HUDEP-2 (cell line): ENCODE measurements at regions not wholly inside any gene's neighbourhood (a gene's known extent, or its start where the extent isn't known, plus 50 kb on each side); places are given as distances from the start of the nearest gene placed in this dataset.
"Not testable (repeated sequence)": the region's sequence is repeated elsewhere in the genome, so short reads cannot be mapped to it uniquely, and the experiment has no call there.

Source experiments
- DNase-seq, 76 experiments: peaks; one replicate each; lab custom pipeline; 2025; ENCODE audit not compliant: unreplicated experiment in 76 of 76; lab: John Stamatoyannopoulos, UW

DNA sequence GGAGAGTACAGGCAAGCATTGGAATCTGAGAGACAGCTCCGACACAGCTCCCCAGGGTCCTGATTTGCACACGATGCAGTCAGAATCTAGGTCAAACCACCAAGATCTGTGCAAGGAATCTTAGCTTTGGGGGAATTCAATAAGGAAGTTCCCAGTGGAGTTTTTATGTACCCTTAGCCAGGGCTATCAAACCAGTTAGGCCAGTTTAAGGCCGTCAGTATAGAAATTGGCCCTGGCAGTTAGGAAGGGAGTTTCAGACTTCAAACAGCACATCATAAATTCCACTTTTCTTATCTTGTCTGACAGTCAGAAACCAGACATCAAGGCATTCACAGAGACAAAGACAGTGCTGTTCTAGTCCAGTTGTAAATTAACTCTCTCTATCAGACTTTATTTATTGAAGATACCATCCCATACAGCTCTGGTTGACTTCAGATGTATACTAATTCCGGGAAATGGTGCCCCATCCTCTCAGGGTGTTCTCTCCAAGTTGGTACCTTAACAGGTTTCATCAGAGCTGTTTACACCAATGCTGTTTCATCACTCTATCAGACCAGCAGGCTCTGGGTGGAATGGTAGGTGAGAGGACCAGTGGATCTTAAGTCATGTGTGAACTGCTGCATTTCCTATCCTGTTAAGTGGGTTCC lies 157.5 kb upstream of the ATF7IP start:
- no peak for DNase-seq

DNA sequence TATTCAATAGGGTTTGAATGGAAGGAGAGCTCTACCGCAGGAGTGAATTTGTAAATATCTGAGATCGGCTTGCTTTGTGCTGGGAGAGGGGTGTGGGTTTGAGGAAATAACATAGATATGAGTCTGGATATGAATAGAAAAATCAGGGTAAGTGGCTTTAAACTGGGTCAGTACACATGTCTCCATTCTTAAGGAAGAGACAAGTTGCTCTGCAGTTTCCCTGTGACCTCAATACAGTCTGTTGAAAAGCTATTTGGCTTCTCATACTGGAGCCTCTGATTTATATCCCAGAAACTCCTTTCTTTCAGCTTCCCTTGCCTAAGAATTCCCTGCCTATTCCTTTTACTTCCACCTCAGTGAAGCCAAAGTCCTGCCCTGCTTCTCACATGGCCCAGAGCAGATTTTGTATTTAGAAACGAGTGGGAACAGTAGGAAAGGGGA lies 153.5 kb upstream of the ATF7IP start:
- DNase-seq = no peak

DNA sequence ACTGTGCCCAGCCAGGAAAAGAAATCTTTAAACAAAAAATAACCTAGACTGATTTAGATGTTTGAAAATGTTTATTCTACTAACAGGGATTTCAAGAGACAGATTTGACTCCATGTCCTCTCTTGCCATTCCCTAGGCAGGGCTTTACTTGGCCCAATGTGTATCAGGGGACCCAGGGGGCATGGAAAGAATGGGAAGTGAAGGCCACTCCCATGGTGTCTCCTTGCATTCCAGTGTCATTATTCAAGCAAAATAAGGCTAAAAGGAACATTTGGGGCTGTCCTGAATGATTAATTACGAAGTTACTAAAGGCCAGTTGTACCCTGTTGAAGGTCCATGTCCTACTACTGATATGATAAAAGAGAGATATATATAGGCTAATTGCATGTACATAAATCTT lies 151.9 kb upstream of the ATF7IP start:
- no peak for DNase-seq

DNA sequence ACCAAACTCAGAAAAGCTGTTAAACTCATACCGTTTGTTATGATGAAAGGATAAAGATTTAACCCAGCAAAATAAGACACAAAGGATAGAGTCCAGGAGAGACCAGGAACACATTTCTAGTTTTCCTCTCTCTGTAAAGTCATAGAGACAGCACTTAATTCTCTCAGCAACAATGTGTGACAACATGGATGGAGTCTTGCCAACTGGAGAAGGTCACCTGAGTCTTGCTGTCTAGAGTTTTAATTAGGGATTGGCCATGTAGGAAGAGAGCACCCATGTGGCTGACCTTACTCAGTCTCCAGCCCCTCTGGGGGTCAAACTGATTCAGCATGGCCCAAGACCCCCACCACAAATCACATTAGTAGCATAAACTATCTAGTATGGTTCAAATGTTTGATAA lies 151.0 kb upstream of the ATF7IP start:
- DNase-seq = no peak

DNA sequence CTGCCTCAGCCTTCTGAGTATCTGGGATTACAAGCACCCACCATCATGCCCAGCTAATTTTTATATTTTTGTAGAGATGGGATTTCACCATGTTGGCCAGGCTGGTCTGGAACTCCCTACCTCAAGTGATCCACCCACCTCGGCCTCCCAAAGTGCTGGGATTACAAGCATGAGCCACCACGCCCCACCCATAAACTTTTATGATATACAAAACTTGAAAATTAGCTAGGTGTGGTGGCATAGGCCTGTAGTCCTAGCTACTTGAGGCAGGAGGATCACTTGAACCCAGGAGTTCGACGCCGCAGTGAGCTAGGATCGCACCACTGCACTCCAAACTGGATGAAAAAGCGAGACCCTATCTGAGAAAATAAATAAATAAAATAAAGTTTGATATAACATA lies 149.5 kb upstream of the ATF7IP start:
- DNase-seq = not testable (repeated sequence)

DNA sequence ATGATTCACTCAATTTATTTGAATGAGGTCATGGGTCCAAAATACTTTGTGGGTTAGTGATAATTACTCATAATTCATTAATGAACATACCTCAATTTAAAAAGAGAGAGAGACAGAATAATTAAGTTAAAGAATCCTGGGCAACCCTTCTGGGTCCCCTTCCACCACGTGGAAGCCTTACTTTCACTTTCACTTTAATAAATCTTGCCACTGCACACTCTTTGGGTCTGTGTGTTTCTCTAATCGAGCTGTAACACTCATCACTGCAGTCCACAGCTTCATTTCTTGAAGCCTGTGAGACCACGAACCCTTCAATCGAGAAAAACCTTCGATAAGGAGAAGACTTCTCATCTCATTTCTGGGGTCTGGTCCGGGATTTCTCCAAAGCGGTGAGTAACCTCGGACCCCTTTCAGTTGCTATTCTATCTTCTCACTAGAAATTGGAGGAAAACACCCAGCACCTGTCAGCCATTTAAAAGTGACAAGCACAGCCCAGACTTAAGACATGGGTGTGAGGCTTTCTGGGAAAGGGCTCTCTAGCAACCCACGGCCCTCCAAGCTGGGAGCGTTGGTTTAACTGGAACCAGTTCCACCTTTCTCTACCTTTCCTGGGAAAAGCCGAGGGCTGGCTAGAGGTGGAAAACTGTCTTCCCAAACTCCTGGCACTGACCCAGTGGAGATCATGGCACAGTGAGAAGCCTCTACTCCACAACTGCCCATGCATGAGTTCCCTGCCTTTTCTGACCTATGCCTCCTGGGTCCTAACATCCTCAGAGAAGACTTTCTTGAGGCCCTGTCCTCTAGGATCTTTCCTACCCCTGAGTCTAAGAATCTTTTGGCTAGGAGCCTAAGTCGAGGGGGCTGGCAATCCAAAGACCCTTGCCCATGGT lies 148.8 kb upstream of the ATF7IP start:
- no peak for DNase-seq

DNA sequence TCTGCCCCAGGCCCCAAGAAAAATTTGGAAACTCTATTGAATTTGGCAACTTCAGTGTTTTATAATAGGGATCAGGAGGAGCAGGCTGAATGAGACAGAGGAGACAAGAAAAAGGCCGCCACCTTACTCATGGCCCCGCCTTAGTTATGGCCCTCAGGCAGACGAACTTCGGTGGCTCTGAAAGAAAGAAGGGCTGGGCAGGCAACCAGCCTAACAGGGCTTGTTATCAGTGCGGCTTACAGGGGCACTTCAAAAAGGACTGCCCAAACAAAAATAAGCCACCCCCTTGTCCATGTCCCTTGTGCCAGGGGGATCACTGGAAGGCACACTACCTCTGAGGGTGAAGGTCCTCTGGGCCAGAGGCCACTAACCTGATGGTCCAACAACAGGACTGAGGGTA lies 146.3 kb upstream of the ATF7IP start:
- peak in 1 of 76 experiments; percentile 1 for DNase-seq

DNA sequence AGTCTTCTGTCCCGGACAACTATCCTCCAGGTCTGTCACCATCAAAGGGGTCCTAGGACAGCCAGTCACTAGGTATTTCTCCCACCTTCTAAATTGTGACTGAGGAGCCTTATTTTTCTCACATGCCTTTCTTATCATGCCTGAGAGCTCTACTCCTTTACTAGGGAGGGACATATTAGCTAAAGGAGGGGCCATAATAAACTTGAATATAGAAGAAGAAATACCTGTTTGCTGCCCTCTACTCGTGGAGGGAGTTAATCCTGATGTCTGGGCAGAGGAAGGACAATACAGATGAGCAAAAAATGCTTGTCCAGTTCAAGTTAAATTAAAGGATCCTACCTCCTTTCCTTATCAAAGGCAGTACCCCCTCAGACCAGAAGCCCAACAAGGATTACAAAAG lies 145.8 kb upstream of the ATF7IP start:
- DNase-seq = not testable (repeated sequence)

DNA sequence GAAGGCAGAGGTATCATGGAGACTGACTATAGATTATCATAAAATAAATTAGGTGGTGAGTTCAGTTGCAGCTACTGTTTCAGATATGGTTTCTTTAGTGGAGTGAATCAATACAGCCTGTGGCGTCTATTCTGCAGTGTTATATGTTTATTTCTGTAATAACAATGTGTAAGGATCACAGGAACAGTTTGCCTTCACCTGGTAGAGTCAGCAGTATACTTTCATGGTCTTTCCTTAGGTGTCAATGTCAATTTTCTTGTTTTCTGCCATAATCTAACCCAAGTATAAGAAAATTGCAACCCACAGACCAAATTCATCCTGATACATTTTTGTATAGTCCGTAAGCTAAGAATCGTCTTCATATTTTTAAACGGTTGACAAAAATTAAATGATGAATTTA lies 140.4 kb upstream of the ATF7IP start:
- DNase-seq = no peak

DNA sequence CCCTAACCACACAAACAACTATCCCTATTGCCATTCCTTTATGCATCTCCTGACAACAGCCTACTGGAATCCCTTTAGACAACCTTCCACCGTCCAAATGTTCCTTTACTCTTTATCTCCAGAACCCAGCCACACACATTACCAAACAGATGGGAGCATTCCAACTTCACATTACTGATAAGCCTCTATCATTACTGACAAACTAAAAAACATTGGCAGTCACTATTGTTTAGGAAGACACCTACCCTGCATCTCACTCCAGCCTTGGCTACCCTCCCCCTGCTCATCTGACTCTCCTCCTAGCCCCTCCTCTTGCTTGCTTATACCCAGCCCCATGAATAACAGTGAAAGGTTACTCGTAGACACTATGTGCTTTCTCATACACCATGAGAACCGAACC lies 130.3 kb upstream of the ATF7IP start:
- DNase-seq = peak in 53 of 76 experiments; percentile 3 to 68 (median 29)

DNA sequence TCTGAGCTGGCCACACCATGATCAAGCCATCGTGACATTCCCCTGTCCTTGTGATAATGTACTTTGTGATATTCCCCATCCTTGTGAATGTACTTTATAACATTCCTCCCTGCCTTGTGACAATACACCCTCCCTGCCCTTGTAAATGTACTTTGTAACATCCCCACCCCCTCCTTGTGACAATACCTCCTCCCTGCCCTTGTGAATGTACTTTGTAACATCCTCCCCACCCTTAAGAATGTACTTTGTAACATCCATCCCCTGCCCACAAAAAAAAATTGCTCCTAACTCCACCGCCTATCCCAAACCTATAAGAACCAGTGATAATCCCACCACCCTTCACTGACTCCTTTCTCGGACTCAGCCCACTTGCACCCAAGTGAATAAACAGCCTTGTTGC lies 128.8 kb upstream of the ATF7IP start:
- not testable (repeated sequence) for DNase-seq

DNA sequence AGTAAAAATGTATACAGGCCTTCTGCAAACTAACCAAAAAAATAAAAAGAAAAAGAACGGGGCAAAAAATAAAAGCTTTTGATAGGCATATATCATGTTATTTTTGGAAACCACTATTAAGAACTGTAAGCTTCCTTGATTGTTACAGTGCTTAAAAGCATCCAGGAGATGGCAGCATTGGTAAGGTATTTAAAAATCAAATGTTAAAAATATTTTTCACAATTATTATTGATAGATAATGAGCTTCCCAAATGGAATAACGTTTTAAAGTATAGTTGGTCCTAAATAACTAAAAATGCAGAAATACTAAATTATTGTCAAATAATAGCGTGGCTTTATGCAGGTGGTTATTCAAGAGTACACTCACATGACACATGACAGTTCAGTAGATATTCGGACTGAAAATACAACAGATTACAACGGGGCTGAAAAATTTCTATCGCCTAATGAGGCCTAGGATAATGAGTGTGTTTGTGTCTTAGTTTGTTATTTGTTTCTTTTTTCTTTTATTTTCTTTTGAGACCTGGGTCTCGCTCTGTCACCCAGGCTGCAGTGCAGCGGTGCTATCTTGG lies 127.2 kb upstream of the ATF7IP start:
- peak in 1 of 76 experiments; percentile 9 for DNase-seq

DNA sequence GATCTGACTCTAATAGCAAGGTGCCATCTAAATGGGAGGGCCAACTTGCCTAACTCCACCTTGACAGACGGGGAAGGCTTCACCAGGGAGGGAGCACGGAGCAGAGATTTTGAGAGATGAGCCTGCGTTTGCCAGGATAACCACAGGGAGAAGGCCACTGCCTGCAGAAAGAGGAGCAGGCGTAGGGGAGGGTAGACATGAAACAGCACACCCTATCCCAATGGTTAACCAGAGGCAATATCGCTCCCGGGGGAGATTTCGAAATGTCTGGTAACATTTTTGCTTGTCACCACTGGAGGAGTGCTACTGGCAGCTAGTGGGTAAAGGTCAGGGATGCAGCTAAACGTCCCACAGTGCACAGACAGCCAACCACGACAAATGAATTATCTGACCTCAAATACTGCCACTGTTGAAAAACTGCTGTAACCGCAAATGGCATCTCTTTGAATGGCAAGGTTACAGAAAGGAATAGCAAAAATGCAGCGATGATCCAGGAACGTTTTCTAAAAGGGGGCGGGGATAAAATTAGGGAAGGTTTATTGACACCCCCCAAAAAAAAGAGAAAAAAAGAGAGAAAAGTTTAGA lies 126.0 kb upstream of the ATF7IP start:
- DNase-seq = peak in 1 of 76 experiments; percentile 1

DNA sequence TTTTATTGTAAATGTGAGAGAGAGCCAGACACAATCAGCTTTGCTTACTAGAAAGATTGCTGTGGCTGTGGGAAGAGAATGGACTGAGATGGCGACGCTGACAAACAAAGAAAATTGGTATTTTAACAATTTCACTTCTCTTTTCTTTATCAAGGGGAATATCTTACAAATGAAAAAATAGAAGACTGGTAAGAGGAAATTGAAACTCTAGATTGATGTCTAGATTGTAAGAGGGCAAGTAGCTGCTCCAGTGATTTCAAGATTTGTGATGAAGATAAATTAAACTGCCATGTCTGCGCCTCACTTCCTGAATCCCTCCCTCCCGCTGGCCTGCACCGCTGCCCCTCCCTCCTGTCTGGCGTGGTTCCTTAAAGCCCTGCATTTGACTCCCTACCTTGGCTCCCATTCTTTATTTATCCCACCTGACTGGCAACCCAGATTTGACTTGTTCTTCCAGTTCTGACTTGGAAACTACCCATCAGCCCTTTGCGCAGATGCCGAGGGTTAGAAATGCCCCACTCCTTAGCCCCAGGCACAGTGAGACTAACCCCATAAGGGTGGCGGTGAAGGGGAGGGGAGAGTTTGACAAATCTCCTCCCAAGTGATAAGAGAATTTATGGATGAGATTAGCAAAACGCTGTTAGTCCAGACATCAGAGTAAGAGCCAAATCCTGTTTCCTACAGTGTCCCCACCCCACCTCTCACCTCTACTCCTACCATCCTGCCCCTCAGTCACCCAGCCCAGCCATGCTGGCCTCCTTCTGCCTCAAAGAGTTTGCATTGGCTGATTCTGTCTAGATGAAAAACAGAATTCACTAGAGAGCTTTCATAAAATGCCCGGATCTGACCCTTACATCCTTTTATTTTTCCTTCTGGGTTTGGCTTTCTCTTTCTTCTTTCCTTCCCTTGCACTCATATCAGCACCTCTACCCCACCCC lies 125.3 kb upstream of the ATF7IP start:
- no peak for DNase-seq

DNA sequence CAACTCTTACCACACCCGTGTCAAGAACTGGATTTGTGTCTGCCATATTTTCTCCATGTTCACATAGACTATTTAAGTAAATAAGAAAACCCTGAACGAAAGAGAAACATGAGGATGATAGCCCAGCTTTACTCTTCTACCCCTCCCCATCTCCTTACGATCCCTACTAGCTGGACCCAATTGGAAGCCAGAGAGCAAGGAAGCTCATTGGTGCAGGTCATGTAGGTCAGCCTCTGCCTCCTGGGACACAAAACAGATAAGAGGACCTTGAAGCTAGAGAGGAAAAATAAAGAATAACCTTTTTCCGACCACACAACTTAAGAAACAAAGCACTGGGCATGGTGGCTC lies 124.6 kb upstream of the ATF7IP start:
- DNase-seq = no peak

DNA sequence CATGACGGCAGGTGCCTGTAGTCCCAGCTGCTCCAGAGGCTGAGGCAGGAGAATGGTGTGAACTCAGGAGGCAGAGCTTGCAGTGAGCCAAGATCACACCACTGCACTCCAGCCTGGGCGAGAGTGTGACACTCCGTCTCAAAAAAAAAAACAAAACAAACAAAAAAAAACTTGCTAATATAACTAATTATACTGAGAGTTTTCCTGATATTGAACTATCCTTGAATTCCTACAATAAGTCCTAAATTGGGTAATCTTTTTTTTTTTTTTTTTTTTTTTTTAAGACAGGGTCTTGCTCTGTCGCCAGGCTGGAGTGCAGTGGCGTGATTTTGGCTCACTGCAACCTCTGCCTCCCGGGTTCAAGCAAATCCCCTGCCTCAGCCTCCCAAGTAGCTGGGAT lies 122.7 kb upstream of the ATF7IP start:
- DNase-seq = not testable (repeated sequence)

DNA sequence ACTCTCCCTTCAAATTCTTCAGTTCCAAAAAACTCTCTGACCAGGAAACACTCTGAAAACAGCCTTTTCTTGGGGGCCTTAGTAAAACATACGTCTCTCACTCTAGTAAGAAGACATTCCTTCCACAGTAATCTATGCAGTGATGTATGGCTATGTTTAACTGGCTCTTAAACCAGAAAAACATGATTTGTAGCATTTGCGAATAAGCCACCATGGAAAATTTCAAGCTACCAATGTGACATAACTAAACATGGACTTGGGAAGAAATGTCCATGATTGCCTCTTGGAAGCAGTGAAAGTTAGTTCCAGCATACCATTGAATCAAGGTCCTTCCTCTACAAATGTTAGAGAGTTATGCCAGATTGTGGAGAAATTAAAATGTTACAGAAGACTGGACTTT lies 121.5 kb upstream of the ATF7IP start:
- DNase-seq = no peak

DNA sequence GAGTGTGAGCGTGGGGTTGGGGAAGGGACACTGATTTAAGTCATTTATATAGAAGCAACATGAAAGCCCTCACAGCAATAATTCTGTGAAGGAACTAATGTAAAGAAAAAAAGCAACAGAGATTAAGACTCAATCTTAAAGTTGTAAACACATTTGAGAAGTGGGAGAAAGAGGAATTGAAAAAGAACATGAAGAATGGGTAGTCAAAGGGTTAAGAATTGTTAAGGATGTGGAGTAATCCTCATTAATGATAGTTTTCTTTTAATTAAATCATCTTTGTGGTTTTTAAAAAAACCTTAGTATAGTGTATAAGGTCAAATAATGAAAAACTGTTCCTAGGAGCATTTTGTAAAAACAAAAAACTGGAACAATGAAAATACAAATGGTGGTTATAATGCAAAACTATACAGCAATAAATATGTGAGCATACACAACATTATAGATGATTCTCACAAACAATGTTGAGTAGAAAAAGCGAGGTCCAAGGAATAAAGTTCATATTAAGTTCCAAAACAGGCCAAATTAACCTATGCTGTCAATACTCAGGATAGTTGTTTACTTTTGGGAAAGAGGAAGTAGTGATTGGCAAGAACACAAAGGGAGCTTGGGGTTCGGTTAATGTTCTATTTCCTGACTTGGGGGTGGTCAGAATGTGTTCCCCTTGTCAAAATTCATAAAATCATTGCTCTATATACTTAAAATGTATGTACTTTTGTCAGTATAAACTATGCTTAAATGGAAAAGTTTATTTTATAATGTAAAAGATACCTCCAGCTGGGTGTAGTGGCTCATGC lies 120.4 kb upstream of the ATF7IP start:
- DNase-seq = no peak

DNA sequence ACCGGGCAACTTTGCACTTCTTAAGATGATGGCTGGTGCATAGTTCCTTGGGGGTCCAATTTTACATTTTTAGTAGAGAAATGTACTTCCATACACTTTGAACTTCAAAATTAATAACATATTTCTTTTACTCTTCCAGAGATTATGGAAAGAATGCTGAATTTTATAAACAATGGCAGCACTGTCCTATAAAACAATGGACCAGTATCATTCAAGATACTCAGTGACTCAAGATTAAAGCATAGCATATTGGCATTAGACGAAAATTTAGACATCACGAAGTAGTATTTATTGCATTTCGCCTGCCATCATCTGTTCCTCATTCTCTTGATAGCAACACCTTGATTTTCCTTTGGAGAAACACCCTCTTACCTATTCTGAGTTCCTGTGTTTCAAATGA lies 118.3 kb upstream of the ATF7IP start:
- no peak for DNase-seq

DNA sequence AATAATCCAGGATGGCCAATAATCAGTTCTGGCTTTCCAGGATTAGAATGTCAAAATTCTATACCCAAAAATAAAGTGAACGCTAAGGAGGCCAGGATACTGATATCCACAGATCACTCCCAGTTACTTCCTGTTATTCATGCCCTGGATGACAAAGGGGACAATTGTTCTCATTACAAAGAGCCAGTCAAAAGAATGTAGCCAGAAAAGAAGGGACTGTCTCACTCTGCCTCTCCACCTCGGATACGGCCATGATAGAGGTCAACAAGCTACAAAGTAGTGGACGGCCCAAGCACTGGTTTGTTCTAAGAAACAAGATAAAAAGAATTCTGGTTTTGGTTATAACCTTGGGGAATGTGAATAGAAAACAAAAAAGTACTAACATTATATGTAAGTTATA lies 116.1 kb upstream of the ATF7IP start:
- no peak for DNase-seq
